Transverse colon (tissue), 4 donors: ENCODE measurements at regions not wholly inside any gene's neighbourhood (a gene's known extent, or its start where the extent isn't known, plus 50 kb on each side); places are given as distances from the start of the nearest gene placed in this dataset.

ENCODE experiments used
- DNase-seq: peaks from one replicate; pipeline ENCODE4 v3.0.0-alpha.2; 2019
- H3K27ac ChIP-seq, 4 donors: fragments of 200-600 bp; sonication (generic); 2 replicates each; pipeline ENCODE4 v1.5.1; 2016 to 2018; ENCODE audit warnings: inconsistent platforms in 4 of 4
- H3K27me3 ChIP-seq: fragments of 200-600 bp; sonication (generic); 2 replicates; pipeline ENCODE4 v1.5.1; 2017; ENCODE audit warnings: inconsistent platforms
- H3K36me3 ChIP-seq, 4 donors: fragments of 200-600 bp; sonication (generic); 2 replicates each; pipeline ENCODE4 v1.5.1; 2017 to 2019; ENCODE audit warnings: inconsistent platforms in 4 of 4
- H3K4me1 ChIP-seq, 4 donors: fragments of 200-600 bp; sonication (generic); 2 replicates each; pipeline ENCODE4 v1.5.1; 2017 to 2020; ENCODE audit warnings: inconsistent platforms in 4 of 4
- H3K4me3 ChIP-seq, 4 donors: fragments of 200-600 bp; sonication (generic); 1 replicate in 1 of 4; 2 replicates in 3 of 4; pipeline versions ENCODE4 v1.5.1 to v1.6.1; 2017 to 2019; ENCODE audit warnings: inconsistent platforms in 4 of 4
- H3K9me3 ChIP-seq, 2 donors: fragments of 200-600 bp; sonication (generic); 2 replicates each; pipeline ENCODE4 v1.5.1; 2017 to 2019; ENCODE audit warnings: inconsistent platforms in 2 of 2
- EP300 ChIP-seq: sonication (generic); formaldehyde crosslinking; IDR thresholded peaks from one replicate; pipeline ENCODE4 v1.6.1; 2017; ENCODE audit warnings: antibody characterized with exemption, low read depth
- POLR2A ChIP-seq: fragments of 450-650 bp; IDR thresholded peaks from one replicate; pipeline ENCODE4 v1.6.1; 2016; ENCODE audit warnings: antibody characterized with exemption, mild to moderate bottlenecking, moderate library complexity
- POLR2AphosphoS5 ChIP-seq, 3 donors: sonication (generic); formaldehyde crosslinking; IDR thresholded peaks; one replicate each; pipeline ENCODE4 v1.6.1; 2016; ENCODE audit warnings: antibody characterized with exemption in 3 of 3
- WGBS, 2 donors: methylation state at CpG; one replicate each; pipeline ENCODE4 v1.1.5; 2018; ENCODE audit warnings: low coverage in 1 of 2; 5-methylcytosine and 5-hydroxymethylcytosine counted together
- in situ Hi-C, 4 donors: fragments of 200-750 bp; cut with MboI; loops; one replicate each; pipeline versions ENCODE4 v1.15.0 to v1.15.1; 2017; ENCODE audit warnings: low sequenced_read_pairs in 3 of 4, low pct_ligation_motif_present in 1 of 4, low pct_unique_long_range_greater_than_20kb in 1 of 4
- intact Hi-C: fragments of 100-400 bp; cut with DNase I; formaldehyde crosslinking; loops from one replicate; pipeline ENCODE4 v1.15.1; 2023; ENCODE audit warnings: low total_unique reads
- TF ChIP-seq, protein P1 (sequence below), 5 experiments: fragments of 200-600 bp in 3 of 5; fragments of 450-650 bp in 2 of 5; sonication (generic) in 3 of 5; IDR thresholded peaks; 1 replicate in 2 of 5; 2 replicates in 3 of 5; pipeline ENCODE4 v1.5.1; 2016 to 2017; ENCODE audit warnings: antibody characterized with exemption in 5 of 5, inconsistent platforms in 3 of 5, mild to moderate bottlenecking in 2 of 5, moderate library complexity in 1 of 5

DNA sequence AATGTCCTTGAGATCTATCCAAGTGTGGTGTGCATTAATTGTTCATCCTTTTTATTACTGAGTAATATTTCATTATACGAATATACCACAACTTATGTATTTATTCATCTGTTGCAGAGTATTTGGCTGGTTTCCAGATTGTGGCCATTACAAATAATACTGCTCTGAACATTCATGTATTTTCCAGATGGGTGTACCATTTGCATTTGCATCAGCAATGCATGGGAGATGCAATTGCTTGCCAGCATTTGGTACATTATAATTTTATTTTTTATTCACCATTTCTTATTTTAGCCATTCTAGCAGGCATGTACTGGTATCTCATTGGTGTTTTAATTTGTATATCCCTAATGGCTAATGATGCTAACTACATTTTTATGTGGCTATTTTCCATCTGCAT, 162.4 kb downstream of the SCG2 start:
- H3K9me3 ChIP-seq: no peaks in the 10 kb centered on the region
- 38 to 50% methylated on average over 1 of the region's 1 CpG for WGBS, 2 donors
- no peaks in the 10 kb centered on the region for H3K27me3 ChIP-seq
- no peaks in the 10 kb centered on the region for H3K4me1 ChIP-seq
- no peak overlapping the region for H3K4me3 ChIP-seq
- TF ChIP-seq, protein P1, sequence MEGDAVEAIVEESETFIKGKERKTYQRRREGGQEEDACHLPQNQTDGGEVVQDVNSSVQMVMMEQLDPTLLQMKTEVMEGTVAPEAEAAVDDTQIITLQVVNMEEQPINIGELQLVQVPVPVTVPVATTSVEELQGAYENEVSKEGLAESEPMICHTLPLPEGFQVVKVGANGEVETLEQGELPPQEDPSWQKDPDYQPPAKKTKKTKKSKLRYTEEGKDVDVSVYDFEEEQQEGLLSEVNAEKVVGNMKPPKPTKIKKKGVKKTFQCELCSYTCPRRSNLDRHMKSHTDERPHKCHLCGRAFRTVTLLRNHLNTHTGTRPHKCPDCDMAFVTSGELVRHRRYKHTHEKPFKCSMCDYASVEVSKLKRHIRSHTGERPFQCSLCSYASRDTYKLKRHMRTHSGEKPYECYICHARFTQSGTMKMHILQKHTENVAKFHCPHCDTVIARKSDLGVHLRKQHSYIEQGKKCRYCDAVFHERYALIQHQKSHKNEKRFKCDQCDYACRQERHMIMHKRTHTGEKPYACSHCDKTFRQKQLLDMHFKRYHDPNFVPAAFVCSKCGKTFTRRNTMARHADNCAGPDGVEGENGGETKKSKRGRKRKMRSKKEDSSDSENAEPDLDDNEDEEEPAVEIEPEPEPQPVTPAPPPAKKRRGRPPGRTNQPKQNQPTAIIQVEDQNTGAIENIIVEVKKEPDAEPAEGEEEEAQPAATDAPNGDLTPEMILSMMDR (IDR thresholded peaks at IDR 0.05): no peak
- TF ChIP-seq EP300 (no peak), POLR2AphosphoS5 (IDR thresholded peaks at IDR 0.05) (no peak), POLR2A (no peak)
- intact Hi-C loops (no loop called here), in situ Hi-C loops (no loop called here)
- no peaks in the 10 kb centered on the region for H3K36me3 ChIP-seq
- no peak overlapping the region for H3K27ac ChIP-seq
- no peak for DNase-seq

DNA sequence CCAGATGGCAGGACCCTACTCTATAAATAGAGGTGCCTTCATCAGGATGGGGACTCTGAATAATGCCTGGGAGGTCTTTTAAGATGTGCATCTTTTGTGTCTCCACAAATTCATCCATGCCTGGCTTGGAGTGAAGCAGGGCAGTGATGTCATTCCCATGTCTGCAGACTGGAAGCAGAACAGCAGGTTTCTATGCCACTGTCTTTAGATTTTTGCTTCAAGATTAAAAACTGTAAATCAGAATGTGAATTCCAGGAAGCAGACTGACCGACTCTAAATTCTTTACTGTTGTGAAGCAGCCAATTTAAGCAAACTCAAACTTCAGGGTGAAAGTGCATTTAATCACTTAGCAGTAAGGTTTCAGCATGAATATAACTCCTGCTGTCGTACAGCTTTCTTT, 159.3 kb downstream of the SCG2 start:
- DNase-seq: no peak
- no peak overlapping the region for H3K4me3 ChIP-seq
- in situ Hi-C loops: no loop called here
- H3K27me3 ChIP-seq: no peaks in the 10 kb centered on the region
- H3K9me3 ChIP-seq: no peaks in the 10 kb centered on the region
- no peak overlapping the region for H3K27ac ChIP-seq
- no peaks in the 10 kb centered on the region for H3K4me1 ChIP-seq
- TF ChIP-seq, protein P1 (IDR thresholded peaks at IDR 0.05): no peak
- TF ChIP-seq POLR2AphosphoS5 (IDR thresholded peaks at IDR 0.05) (no peak), EP300 (no peak), POLR2A (no peak)
- 52 to 59% methylated on average over 2 of the region's 2 CpGs for WGBS, 2 donors
- no peaks in the 10 kb centered on the region for H3K36me3 ChIP-seq
- intact Hi-C loops: no loop called here

DNA sequence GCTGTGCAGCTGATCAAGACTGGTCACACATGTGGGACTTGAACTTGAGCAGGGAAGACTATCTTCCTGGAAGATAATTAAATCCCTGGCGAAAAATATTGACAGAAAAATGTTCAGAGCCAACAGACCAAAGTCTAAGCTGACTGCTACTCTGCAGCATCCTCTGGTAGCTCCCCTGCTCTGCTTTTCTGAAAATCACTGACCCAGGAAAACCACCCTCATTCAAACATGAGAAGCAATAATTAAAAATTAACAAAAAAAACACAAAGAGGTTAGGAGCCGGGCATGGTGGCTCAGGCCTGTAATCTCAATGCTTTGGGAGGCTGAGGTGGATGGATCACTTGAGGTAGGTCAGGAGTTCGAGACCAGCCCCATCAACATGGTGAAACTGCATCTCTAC, 151.9 kb downstream of the SCG2 start:
- WGBS, 2 donors: 63 to 73% methylated on average over 1 to 3 of the region's 3 CpGs
- Histone ChIP-seq H3K9me3 (no peaks in the 10 kb centered on the region), H3K4me3 (no peak overlapping the region), H3K27me3 (no peaks in the 10 kb centered on the region), H3K36me3 (no peaks in the 10 kb centered on the region), H3K27ac (no peak overlapping the region), H3K4me1 (no peaks in the 10 kb centered on the region)
- in situ Hi-C loops (no loop called here), intact Hi-C loops (no loop called here)
- TF ChIP-seq, protein P1 (IDR thresholded peaks at IDR 0.05): no peak
- TF ChIP-seq EP300: no peak
- no peak for TF ChIP-seq POLR2AphosphoS5 (IDR thresholded peaks at IDR 0.05)
- DNase-seq: no peak

DNA sequence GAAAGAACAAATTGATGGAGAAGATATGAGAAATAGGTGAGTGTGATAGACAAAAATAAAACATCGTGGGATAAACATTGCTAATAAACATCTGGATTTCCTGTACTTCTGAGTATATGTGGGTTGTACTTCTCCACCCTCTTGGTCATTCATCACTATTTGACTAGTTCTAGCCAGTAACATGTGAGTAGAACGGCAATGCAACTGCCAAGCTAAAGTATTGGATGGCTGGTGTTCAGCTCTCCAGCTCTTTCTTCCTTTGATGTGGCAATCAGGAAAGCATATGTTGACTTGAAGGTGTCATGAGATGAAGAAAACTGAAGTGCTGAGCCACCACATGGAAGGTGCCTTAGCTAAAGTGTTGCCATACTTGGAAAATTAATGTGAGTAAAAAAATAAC, 144.9 kb downstream of the SCG2 start:
- in situ Hi-C loops: no loop called here
- Histone ChIP-seq H3K27ac (no peak overlapping the region), H3K9me3 (no peaks in the 10 kb centered on the region), H3K27me3 (no peaks in the 10 kb centered on the region), H3K36me3 (no peaks in the 10 kb centered on the region), H3K4me1 (no peaks in the 10 kb centered on the region), H3K4me3 (no peak overlapping the region)
- WGBS, 2 donors: 28 to 67% methylated on average over 2 of the region's 2 CpGs
- intact Hi-C loops: no loop called here
- no peak for TF ChIP-seq EP300
- TF ChIP-seq, protein P1 (IDR thresholded peaks at IDR 0.05): no peak
- no peak for TF ChIP-seq POLR2AphosphoS5 (IDR thresholded peaks at IDR 0.05)
- no peak for TF ChIP-seq POLR2A
- DNase-seq: no peak
